ENCODE measurements at regions not wholly inside any gene's neighbourhood (a gene's known extent, or its start where the extent isn't known, plus 50 kb on each side); places are given as distances from the start of the nearest gene placed in this dataset.
"Not testable (repeated sequence)": the region's sequence is repeated elsewhere in the genome, so short reads cannot be mapped to it uniquely, and the experiment has no call there.

DNA sequence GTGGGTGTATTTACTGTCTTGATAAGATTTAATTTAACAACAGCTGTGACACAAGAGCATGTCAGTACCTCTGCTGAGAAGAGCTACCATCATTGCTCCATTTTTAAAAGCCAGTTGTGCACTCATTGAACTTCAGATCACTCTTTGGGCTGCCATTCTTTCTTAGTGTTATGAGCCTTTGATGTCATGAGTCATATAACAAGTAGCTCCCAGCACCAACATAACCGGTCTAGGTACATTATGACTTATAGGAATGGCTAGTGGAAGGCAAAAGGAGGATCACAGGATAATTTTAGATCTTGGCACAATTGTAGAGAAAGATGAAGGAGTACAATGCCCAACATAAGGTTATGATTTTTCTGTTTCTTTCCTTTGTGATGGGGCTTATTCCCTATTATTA is 170.8 kb upstream of the FBN2 start:
- no peaks in the 10 kb centered on the region for H3K27me3 ChIP-seq (ENCODE audit: insufficient read depth, low read depth)
- no peaks in the 10 kb centered on the region for H3K4me1 ChIP-seq (ENCODE audit: low read depth, poor library complexity, severe bottlenecking)
- H4K20me1 ChIP-seq (ENCODE audit: insufficient read depth) = no peaks in the 10 kb centered on the region
- no peak overlapping the region for H3K9ac ChIP-seq
- no peak overlapping the region for H2AFZ ChIP-seq (ENCODE audit: low read depth)
- H3K27ac ChIP-seq = no peak overlapping the region
- no peaks in the 10 kb centered on the region for H3K79me2 ChIP-seq (ENCODE audit: insufficient read depth, low read depth)
- TF ChIP-seq, protein P1, sequence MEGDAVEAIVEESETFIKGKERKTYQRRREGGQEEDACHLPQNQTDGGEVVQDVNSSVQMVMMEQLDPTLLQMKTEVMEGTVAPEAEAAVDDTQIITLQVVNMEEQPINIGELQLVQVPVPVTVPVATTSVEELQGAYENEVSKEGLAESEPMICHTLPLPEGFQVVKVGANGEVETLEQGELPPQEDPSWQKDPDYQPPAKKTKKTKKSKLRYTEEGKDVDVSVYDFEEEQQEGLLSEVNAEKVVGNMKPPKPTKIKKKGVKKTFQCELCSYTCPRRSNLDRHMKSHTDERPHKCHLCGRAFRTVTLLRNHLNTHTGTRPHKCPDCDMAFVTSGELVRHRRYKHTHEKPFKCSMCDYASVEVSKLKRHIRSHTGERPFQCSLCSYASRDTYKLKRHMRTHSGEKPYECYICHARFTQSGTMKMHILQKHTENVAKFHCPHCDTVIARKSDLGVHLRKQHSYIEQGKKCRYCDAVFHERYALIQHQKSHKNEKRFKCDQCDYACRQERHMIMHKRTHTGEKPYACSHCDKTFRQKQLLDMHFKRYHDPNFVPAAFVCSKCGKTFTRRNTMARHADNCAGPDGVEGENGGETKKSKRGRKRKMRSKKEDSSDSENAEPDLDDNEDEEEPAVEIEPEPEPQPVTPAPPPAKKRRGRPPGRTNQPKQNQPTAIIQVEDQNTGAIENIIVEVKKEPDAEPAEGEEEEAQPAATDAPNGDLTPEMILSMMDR (conservative IDR thresholded peaks at IDR 0.05; ENCODE audit: low read depth, low read length) = no peak
- no peaks in the 10 kb centered on the region for H3K36me3 ChIP-seq (ENCODE audit: insufficient read depth)
- no peak overlapping the region for H3K4me3 ChIP-seq (IDR thresholded peaks at IDR 0.05; ENCODE audit: insufficient read depth, low read depth, low read length)
- H3K4me2 ChIP-seq = no peak overlapping the region

DNA sequence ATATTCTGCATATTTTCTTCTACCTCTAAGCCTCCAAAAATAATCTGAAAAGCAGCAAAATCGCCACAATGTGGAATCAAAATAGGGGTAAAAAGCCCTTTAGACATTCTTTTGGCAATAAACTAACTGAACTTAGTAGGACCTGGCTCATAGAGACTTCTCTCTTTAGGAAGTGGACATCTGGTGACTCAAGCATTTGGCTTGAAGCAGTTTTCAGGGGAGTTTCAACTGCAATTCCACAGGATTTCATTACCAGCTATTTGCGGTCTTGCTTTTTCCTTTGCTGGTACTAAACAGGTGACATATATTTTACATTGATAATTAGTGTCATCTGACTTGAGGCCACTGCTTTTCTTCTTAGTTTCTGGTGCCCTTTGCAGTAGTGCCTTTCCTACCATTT is 173.2 kb upstream of the FBN2 start:
- no peaks in the 10 kb centered on the region for H3K36me3 ChIP-seq (ENCODE audit: insufficient read depth)
- H4K20me1 ChIP-seq (ENCODE audit: insufficient read depth) = no peaks in the 10 kb centered on the region
- no peak overlapping the region for H2AFZ ChIP-seq (ENCODE audit: low read depth)
- TF ChIP-seq, protein P1 (conservative IDR thresholded peaks at IDR 0.05; ENCODE audit: low read depth, low read length) = no peak
- H3K27me3 ChIP-seq (ENCODE audit: insufficient read depth, low read depth) = no peaks in the 10 kb centered on the region
- no peak overlapping the region for H3K4me2 ChIP-seq
- no peaks in the 10 kb centered on the region for H3K79me2 ChIP-seq (ENCODE audit: insufficient read depth, low read depth)
- no peak overlapping the region for H3K27ac ChIP-seq
- no peak overlapping the region for H3K4me3 ChIP-seq (IDR thresholded peaks at IDR 0.05; ENCODE audit: insufficient read depth, low read depth, low read length)
- H3K9ac ChIP-seq = no peak overlapping the region
- H3K4me1 ChIP-seq (ENCODE audit: low read depth, poor library complexity, severe bottlenecking) = no peaks in the 10 kb centered on the region

DNA sequence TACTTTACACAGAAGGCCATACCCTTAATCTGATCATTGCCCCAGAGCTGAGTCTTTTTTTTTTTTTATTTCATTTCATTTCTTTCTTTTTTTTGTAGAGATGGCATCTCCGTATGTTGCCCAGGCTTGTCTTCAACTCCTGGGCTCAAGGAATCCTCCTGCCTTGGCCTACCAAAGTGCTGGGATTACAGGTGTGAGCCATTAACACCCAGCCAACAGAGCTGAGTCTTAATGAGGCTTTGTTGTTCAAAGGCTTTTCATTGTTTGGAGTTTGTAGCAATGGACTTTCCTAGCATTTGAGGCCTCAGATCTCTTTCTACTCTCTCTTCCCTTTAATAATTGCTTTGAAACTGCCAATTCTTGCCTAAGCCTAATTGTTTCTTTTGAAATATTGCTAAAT is 176.5 kb upstream of the FBN2 start:
- no peak overlapping the region for H3K9ac ChIP-seq
- no peaks in the 10 kb centered on the region for H3K27me3 ChIP-seq (ENCODE audit: insufficient read depth, low read depth)
- no peaks in the 10 kb centered on the region for H3K79me2 ChIP-seq (ENCODE audit: insufficient read depth, low read depth)
- no peak overlapping the region for H3K4me3 ChIP-seq (IDR thresholded peaks at IDR 0.05; ENCODE audit: insufficient read depth, low read depth, low read length)
- H2AFZ ChIP-seq (ENCODE audit: low read depth) = no peak overlapping the region
- TF ChIP-seq, protein P1 (conservative IDR thresholded peaks at IDR 0.05; ENCODE audit: low read depth, low read length) = no peak
- no peaks in the 10 kb centered on the region for H3K4me1 ChIP-seq (ENCODE audit: low read depth, poor library complexity, severe bottlenecking)
- H3K36me3 ChIP-seq (ENCODE audit: insufficient read depth) = no peaks in the 10 kb centered on the region
- no peak overlapping the region for H3K4me2 ChIP-seq
- no peaks in the 10 kb centered on the region for H4K20me1 ChIP-seq (ENCODE audit: insufficient read depth)
- H3K27ac ChIP-seq = no peak overlapping the region

DNA sequence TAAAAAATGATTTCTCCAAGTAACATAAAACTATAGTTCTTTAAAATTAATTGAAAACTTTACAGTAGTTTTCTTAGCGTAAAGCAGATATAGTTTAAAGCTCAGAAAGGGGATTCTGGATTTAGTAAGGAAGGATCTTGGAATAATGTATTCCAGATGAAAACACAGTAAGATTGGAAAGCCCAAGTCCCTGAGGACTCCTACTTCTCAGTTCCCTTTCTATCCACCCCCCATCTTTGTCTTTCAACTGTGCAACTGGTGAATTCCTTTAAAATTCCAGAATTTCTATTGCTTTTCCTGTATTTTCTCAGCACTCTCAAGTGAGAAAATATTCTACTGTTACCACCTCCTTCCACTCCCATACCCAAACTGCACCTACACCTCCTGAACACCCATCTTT is 184.5 kb upstream of the FBN2 start:
- Histone ChIP-seq H2AFZ (ENCODE audit: low read depth) (no peak overlapping the region), H3K27ac (no peak overlapping the region), H3K4me2 (no peak overlapping the region), H3K9ac (no peak overlapping the region), H4K20me1 (ENCODE audit: insufficient read depth) (no peaks in the 10 kb centered on the region), H3K79me2 (ENCODE audit: insufficient read depth, low read depth) (no peaks in the 10 kb centered on the region), H3K4me1 (ENCODE audit: low read depth, poor library complexity, severe bottlenecking) (no peaks in the 10 kb centered on the region), H3K4me3 (IDR thresholded peaks at IDR 0.05; ENCODE audit: insufficient read depth, low read depth, low read length) (no peak overlapping the region), H3K36me3 (ENCODE audit: insufficient read depth) (no peaks in the 10 kb centered on the region), H3K27me3 (ENCODE audit: insufficient read depth, low read depth) (no peaks in the 10 kb centered on the region)
- TF ChIP-seq, protein P1 (conservative IDR thresholded peaks at IDR 0.05; ENCODE audit: low read depth, low read length) = no peak

DNA sequence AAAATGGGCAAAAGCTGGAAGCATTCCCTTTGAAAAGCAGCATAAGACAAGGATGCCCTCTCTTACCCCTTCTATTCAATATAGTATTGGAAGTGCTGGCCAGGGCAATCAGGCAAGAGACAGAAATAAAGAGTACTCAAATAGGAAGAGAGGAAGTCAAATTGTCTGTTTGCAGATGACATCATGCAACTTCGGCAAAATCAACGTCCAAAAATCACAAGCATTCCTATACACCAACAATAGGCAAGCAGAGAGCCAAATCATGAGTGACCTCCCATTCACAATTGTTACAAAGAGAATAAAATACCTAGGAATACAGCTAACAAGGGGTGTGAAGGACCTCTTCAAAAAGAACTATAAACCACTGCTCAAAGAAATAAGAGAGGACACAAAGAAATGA is 192.0 kb upstream of the FBN2 start:
- not testable (repeated sequence) for H3K27ac ChIP-seq; H4K20me1 ChIP-seq (ENCODE audit: insufficient read depth); H3K36me3 ChIP-seq (ENCODE audit: insufficient read depth); H2AFZ ChIP-seq (ENCODE audit: low read depth); H3K4me1 ChIP-seq (ENCODE audit: low read depth, poor library complexity, severe bottlenecking); H3K4me3 ChIP-seq (IDR thresholded peaks at IDR 0.05; ENCODE audit: insufficient read depth, low read depth, low read length); H3K79me2 ChIP-seq (ENCODE audit: insufficient read depth, low read depth); H3K9ac ChIP-seq; H3K4me2 ChIP-seq; H3K27me3 ChIP-seq (ENCODE audit: insufficient read depth, low read depth)

DNA sequence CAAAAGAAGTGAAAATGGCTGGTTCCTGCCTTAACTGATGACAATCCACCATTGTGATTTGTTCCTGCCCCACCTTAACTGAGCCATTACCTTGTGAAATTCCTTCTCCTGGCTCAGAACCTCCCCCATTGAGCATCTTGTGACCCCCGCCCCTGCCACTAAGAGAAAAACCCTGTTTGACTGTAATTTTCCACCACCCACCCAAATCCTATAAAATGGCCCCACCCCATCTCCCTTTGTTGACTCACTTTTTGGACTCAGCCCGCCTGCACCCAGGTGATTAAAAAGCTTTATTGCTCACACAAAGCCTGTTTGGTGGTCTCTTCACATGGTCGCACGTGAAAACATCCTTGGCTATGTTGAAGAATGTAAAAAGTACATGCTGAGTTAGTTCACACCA is 197.6 kb upstream of the FBN2 start:
- H2AFZ ChIP-seq (ENCODE audit: low read depth); H3K4me3 ChIP-seq (IDR thresholded peaks at IDR 0.05; ENCODE audit: insufficient read depth, low read depth, low read length); H3K4me1 ChIP-seq (ENCODE audit: low read depth, poor library complexity, severe bottlenecking); H3K9ac ChIP-seq; H3K79me2 ChIP-seq (ENCODE audit: insufficient read depth, low read depth); H4K20me1 ChIP-seq (ENCODE audit: insufficient read depth); H3K27me3 ChIP-seq (ENCODE audit: insufficient read depth, low read depth); H3K27ac ChIP-seq; H3K36me3 ChIP-seq (ENCODE audit: insufficient read depth); H3K4me2 ChIP-seq: not testable (repeated sequence)
